SK-N-SH treated with all-trans-retinoic acid at 6 μM for 48 hours (cell line): ENCODE measurements at regions not wholly inside any gene's neighbourhood (a gene's known extent, or its start where the extent isn't known, plus 50 kb on each side); places are given as distances from the start of the nearest gene placed in this dataset.

Source experiments
- ATAC-seq: fragments of 200-7000 bp; cut with Tn5 transposase; 3 replicates; pipeline ENCODE4 v1.9.1; 2020; ENCODE audit warnings: mild to moderate bottlenecking, moderate library complexity
- ARNTL ChIP-seq: fragments of 450-650 bp; formaldehyde crosslinking; IDR thresholded peaks from 2 replicates; pipeline ENCODE4 v1.5.0; 2020; ENCODE audit warnings: low read depth, mild to moderate bottlenecking, moderate library complexity, borderline replicate concordance
- BACH2 ChIP-seq: fragments of 250-450 bp; sonication (Bioruptor Pico); IDR thresholded peaks from 2 replicates; pipeline ENCODE4 v1.9.0; 2021; ENCODE audit warnings: mild to moderate bottlenecking, borderline replicate concordance
- CSDC2 ChIP-seq: fragments of 250-450 bp; sonication (Bioruptor Pico); IDR thresholded peaks from 2 replicates; pipeline ENCODE4 v1.5.0; 2020; ENCODE audit warnings: mild to moderate bottlenecking, moderate library complexity
- ESRRG ChIP-seq: fragments of 250-450 bp; sonication (Bioruptor Pico); IDR thresholded peaks from 2 replicates; pipeline ENCODE4 v1.6.1; 2021; ENCODE audit warnings: mild to moderate bottlenecking
- GLIS3 ChIP-seq: fragments of 250-450 bp; sonication (Bioruptor Pico); IDR thresholded peaks from 2 replicates; pipeline ENCODE4 v1.5.0; 2020; ENCODE audit warnings: mild to moderate bottlenecking, moderate library complexity
- ISL1 ChIP-seq: fragments of 250-450 bp; sonication (Bioruptor Pico); IDR thresholded peaks from 2 replicates; pipeline ENCODE4 v2.1.2; 2022; ENCODE audit warnings: mild to moderate bottlenecking, moderate library complexity
- OSR1 ChIP-seq: fragments of 250-450 bp; sonication (Bioruptor Pico); IDR thresholded peaks from 2 replicates; pipeline ENCODE4 v1.8.0; 2022; ENCODE audit warnings: moderate library complexity, mild to moderate bottlenecking, inconsistent platforms
- PPARA ChIP-seq: fragments of 250-450 bp; sonication (Bioruptor Pico); IDR thresholded peaks from 2 replicates; pipeline ENCODE4 v1.5.0; 2020; ENCODE audit warnings: mild to moderate bottlenecking, borderline replicate concordance
- RARB ChIP-seq: fragments of 250-450 bp; sonication (Bioruptor Pico); IDR thresholded peaks from 2 replicates; pipeline ENCODE4 v1.8.0; 2021; ENCODE audit warnings: mild to moderate bottlenecking, moderate library complexity
- SNAI2 ChIP-seq: fragments of 250-450 bp; sonication (Bioruptor Pico); IDR thresholded peaks from 2 replicates; pipeline ENCODE4 v1.5.0; 2020; ENCODE audit warnings: mild to moderate bottlenecking, moderate library complexity
- TCF4 ChIP-seq: fragments of 250-450 bp; sonication (Bioruptor Pico); IDR thresholded peaks from 2 replicates; pipeline ENCODE4 v1.8.0; 2021; ENCODE audit warnings: mild to moderate bottlenecking, moderate library complexity, borderline replicate concordance
- TOX ChIP-seq: fragments of 250-450 bp; sonication (Bioruptor Pico); IDR thresholded peaks from 2 replicates; pipeline ENCODE4 v1.8.0; 2021; ENCODE audit warnings: mild to moderate bottlenecking, moderate library complexity, borderline replicate concordance
- ZC3H10 ChIP-seq: fragments of 250-450 bp; sonication (Bioruptor Pico); IDR thresholded peaks from 2 replicates; pipeline ENCODE4 v1.5.1; 2021; ENCODE audit warnings: mild to moderate bottlenecking, moderate library complexity
- ZFP3 ChIP-seq: fragments of 250-450 bp; sonication (Bioruptor Pico); IDR thresholded peaks from 2 replicates; pipeline ENCODE4 v1.5.0; 2020; ENCODE audit warnings: mild to moderate bottlenecking, moderate library complexity
- ZFP30 ChIP-seq: fragments of 450-650 bp; formaldehyde crosslinking; IDR thresholded peaks from 2 replicates; pipeline ENCODE4 v1.5.0; 2022; ENCODE audit warnings: mild to moderate bottlenecking, moderate library complexity
- ZNF565 ChIP-seq: fragments of 450-650 bp; formaldehyde crosslinking; conservative IDR thresholded peaks from 2 replicates; pipeline ENCODE4 v1.5.0; 2020; ENCODE audit warnings: low read depth, mild to moderate bottlenecking, moderate library complexity
- ZNF70 ChIP-seq: fragments of 450-650 bp; formaldehyde crosslinking; IDR thresholded peaks from 2 replicates; pipeline ENCODE4 v1.5.0; 2020; ENCODE audit warnings: mild to moderate bottlenecking, moderate library complexity
- ZNF8 ChIP-seq: fragments of 450-650 bp; formaldehyde crosslinking; IDR thresholded peaks from 2 replicates; pipeline ENCODE4 v1.5.0; 2020; ENCODE audit warnings: mild to moderate bottlenecking, moderate library complexity
- TF ChIP-seq, protein P1 (sequence below): fragments of 250-450 bp; sonication (Bioruptor Pico); IDR thresholded peaks from 2 replicates; pipeline ENCODE4 v1.5.0; 2020; ENCODE audit warnings: mild to moderate bottlenecking, moderate library complexity
- TF ChIP-seq, protein P2 (sequence below): fragments of 250-450 bp; sonication (Bioruptor Pico); IDR thresholded peaks from 2 replicates; pipeline ENCODE4 v1.5.1; 2020; ENCODE audit warnings: low read depth, mild to moderate bottlenecking, moderate library complexity
- TF ChIP-seq, protein P3 (sequence below): fragments of 250-450 bp; sonication (Bioruptor Pico); IDR thresholded peaks from 2 replicates; pipeline ENCODE4 v1.5.1; 2021; ENCODE audit warnings: mild to moderate bottlenecking, moderate library complexity
- TF ChIP-seq, protein P4 (sequence below): fragments of 250-450 bp; sonication (Bioruptor Pico); IDR thresholded peaks from 2 replicates; pipeline ENCODE4 v1.8.0; 2020; ENCODE audit warnings: mild to moderate bottlenecking, moderate library complexity, borderline replicate concordance

DNA sequence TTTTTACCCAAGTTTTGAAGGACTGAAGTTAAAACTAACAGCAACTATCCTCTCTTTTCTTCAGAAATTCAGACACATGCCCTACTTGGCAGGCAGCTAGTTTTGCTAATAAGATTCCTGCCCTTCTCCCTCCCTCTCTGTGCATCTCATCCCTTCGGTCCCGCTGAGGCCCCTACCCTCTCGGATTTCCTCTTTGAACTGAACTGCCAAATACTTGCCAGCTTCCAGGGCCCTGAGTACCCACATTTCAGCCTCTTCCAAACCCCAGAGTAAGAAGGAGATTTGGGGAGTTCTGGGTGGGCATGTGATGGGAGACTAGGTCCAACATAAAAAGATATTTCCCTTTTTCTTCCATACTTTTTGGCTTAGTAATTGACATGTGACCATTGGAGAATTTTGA lies 116.5 kb upstream of the JUN start (continued):
- TF ChIP-seq, protein P1, sequence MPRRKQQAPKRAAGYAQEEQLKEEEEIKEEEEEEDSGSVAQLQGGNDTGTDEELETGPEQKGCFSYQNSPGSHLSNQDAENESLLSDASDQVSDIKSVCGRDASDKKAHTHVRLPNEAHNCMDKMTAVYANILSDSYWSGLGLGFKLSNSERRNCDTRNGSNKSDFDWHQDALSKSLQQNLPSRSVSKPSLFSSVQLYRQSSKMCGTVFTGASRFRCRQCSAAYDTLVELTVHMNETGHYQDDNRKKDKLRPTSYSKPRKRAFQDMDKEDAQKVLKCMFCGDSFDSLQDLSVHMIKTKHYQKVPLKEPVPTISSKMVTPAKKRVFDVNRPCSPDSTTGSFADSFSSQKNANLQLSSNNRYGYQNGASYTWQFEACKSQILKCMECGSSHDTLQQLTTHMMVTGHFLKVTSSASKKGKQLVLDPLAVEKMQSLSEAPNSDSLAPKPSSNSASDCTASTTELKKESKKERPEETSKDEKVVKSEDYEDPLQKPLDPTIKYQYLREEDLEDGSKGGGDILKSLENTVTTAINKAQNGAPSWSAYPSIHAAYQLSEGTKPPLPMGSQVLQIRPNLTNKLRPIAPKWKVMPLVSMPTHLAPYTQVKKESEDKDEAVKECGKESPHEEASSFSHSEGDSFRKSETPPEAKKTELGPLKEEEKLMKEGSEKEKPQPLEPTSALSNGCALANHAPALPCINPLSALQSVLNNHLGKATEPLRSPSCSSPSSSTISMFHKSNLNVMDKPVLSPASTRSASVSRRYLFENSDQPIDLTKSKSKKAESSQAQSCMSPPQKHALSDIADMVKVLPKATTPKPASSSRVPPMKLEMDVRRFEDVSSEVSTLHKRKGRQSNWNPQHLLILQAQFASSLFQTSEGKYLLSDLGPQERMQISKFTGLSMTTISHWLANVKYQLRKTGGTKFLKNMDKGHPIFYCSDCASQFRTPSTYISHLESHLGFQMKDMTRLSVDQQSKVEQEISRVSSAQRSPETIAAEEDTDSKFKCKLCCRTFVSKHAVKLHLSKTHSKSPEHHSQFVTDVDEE: no peak
- no peak for TF ChIP-seq RARB (CRISPR knock-in tag)
- TF ChIP-seq, protein P2, sequence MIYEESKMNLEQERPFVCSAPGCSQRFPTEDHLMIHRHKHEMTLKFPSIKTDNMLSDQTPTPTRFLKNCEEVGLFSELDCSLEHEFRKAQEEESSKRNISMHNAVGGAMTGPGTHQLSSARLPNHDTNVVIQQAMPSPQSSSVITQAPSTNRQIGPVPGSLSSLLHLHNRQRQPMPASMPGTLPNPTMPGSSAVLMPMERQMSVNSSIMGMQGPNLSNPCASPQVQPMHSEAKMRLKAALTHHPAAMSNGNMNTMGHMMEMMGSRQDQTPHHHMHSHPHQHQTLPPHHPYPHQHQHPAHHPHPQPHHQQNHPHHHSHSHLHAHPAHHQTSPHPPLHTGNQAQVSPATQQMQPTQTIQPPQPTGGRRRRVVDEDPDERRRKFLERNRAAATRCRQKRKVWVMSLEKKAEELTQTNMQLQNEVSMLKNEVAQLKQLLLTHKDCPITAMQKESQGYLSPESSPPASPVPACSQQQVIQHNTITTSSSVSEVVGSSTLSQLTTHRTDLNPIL (CRISPR knock-in tag): no peak
- no peak for TF ChIP-seq ZFP3 (CRISPR knock-in tag)
- TF ChIP-seq PPARA (CRISPR knock-in tag): no peak
- TF ChIP-seq SNAI2: no peak
- no peak for TF ChIP-seq ZC3H10
- no peak for TF ChIP-seq ZFP30 (CRISPR knock-in tag)
- TF ChIP-seq BACH2 (CRISPR knock-in tag): no peak
- TF ChIP-seq OSR1 (CRISPR knock-in tag): no peak

DNA sequence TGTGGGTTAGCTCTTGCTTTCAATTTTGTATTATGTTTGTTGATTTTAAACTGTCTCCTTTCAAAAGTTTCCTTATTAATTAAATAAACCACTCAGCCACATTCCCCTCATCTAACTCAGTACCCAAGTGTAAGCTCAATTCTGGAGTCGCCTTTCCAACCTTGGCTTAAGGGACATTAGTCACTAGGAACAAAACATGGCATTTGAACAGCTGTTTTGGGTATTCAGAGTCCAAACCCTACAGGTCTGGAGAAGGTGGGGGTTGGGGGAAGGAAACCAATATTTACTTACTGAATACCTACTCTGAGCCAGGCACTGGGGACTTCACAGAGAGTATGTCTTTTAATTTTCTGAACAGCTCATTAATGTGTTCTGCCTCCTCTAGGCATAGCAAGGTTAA lies 117.2 kb upstream of the JUN start:
- TF ChIP-seq, protein P3, sequence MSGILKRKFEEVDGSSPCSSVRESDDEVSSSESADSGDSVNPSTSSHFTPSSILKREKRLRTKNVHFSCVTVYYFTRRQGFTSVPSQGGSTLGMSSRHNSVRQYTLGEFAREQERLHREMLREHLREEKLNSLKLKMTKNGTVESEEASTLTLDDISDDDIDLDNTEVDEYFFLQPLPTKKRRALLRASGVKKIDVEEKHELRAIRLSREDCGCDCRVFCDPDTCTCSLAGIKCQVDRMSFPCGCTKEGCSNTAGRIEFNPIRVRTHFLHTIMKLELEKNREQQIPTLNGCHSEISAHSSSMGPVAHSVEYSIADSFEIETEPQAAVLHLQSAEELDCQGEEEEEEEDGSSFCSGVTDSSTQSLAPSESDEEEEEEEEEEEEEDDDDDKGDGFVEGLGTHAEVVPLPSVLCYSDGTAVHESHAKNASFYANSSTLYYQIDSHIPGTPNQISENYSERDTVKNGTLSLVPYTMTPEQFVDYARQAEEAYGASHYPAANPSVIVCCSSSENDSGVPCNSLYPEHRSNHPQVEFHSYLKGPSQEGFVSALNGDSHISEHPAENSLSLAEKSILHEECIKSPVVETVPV (CRISPR knock-in tag): no peak
- TF ChIP-seq CSDC2 (CRISPR knock-in tag) (no peak), ARNTL (CRISPR knock-in tag) (no peak), TCF4 (CRISPR knock-in tag) (no peak), GLIS3 (no peak), PPARA (CRISPR knock-in tag) (no peak), ZFP3 (CRISPR knock-in tag) (no peak), OSR1 (CRISPR knock-in tag) (no peak), ESRRG (CRISPR knock-in tag) (no peak), SNAI2 (no peak), ISL1 (CRISPR knock-in tag) (no peak)
- TF ChIP-seq, protein P1: no peak
- ATAC-seq: no peak

DNA sequence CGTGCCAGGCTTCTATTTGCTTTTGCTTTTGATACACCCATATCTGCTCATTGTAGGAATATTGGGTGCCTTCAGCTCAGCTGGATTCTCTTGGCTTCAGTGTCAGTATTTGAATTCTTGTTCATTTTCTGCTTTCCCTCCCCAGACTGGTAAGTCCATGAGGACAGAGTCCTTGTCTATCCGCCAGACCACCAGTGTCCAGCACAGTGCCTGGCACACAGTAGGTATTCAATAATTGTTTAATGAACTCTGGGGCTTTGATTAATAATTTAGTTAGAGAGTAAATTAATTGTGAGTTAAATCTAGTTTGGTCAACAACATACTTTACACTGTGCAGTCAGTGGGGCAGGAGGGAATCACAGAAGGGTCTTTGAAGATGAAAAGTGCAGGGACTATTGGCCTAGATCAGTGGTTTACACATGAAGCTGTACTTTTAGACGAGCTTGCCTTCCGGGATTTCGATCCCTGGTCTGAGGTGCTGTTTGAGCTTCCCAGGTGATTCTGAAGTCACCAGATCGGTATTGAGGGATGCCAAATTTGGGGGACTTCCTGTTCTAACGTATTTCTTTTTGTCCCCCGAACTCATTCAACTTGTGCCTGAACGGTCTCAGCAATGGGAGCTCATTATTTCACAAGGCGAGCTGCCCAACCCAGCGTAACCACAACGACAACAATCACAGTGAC lies 119.1 kb upstream of the JUN start:
- no peak for ATAC-seq
- no peak for TF ChIP-seq ZNF565 (CRISPR knock-in tag)
- TF ChIP-seq GLIS3: no peak
- no peak for TF ChIP-seq PPARA (CRISPR knock-in tag)
- TF ChIP-seq ISL1 (CRISPR knock-in tag): no peak
- TF ChIP-seq, protein P1: no peak
- TF ChIP-seq ZC3H10: no peak
- TF ChIP-seq SNAI2: no peak
- TF ChIP-seq TOX (CRISPR knock-in tag): no peak
- TF ChIP-seq, protein P2 (CRISPR knock-in tag): no peak
- TF ChIP-seq, protein P4, sequence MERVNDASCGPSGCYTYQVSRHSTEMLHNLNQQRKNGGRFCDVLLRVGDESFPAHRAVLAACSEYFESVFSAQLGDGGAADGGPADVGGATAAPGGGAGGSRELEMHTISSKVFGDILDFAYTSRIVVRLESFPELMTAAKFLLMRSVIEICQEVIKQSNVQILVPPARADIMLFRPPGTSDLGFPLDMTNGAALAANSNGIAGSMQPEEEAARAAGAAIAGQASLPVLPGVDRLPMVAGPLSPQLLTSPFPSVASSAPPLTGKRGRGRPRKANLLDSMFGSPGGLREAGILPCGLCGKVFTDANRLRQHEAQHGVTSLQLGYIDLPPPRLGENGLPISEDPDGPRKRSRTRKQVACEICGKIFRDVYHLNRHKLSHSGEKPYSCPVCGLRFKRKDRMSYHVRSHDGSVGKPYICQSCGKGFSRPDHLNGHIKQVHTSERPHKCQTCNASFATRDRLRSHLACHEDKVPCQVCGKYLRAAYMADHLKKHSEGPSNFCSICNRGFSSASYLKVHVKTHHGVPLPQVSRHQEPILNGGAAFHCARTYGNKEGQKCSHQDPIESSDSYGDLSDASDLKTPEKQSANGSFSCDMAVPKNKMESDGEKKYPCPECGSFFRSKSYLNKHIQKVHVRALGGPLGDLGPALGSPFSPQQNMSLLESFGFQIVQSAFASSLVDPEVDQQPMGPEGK (CRISPR knock-in tag): no peak
- TF ChIP-seq ZNF70: no peak
- no peak for TF ChIP-seq ZNF8 (CRISPR knock-in tag)
- TF ChIP-seq ZFP30 (CRISPR knock-in tag): no peak
- TF ChIP-seq, all 23 proteins: peak for 0
